Esophagus muscularis mucosa (tissue), 4 donors: ENCODE measurements at regions not wholly inside any gene's neighbourhood (a gene's known extent, or its start where the extent isn't known, plus 50 kb on each side); places are given as distances from the start of the nearest gene placed in this dataset.

Experiments used
- EP300 ChIP-seq: sonication (generic); formaldehyde crosslinking; IDR thresholded peaks from one replicate; pipeline ENCODE4 v1.6.1; 2017; ENCODE audit warnings: antibody characterized with exemption
- POLR2A ChIP-seq: fragments of 450-650 bp; IDR thresholded peaks from one replicate; pipeline ENCODE4 v1.6.1; 2017; ENCODE audit warnings: antibody characterized with exemption, moderate library complexity, mild to moderate bottlenecking, low read depth
- POLR2AphosphoS5 ChIP-seq, 2 donors: sonication (generic); formaldehyde crosslinking; IDR thresholded peaks; one replicate each; pipeline ENCODE4 v1.6.1; 2017; ENCODE audit warnings: antibody characterized with exemption in 2 of 2
- TF ChIP-seq, protein P1 (sequence below), 3 experiments: fragments of 200-600 bp in 2 of 3; fragments of 450-650 bp in 1 of 3; sonication (generic) in 2 of 3; IDR thresholded peaks; one replicate each; pipeline ENCODE4 v1.5.1; 2017 to 2019; ENCODE audit warnings: antibody characterized with exemption in 3 of 3, mild to moderate bottlenecking in 2 of 3, moderate library complexity in 1 of 3

DNA sequence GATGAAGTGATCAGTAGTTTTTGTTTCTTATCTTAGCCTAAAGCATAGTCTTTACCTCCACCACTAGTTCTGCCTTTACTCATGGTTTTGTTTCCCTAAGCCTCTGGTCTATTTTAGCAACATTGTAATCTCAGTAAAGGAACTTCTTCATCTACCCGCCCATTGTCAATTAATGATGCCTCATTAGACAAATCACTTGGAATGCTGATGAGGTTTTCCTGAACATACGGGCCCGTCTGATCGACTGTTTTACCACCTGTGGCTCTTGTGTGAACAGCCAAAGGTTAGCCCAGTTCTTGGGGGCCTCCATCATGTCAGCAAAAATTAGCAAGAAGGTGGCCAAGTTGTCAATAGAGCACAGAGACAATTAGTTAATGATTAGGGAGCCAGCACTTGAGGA is 470.1 kb upstream of the ARRDC4 start:
- TF ChIP-seq, protein P1, sequence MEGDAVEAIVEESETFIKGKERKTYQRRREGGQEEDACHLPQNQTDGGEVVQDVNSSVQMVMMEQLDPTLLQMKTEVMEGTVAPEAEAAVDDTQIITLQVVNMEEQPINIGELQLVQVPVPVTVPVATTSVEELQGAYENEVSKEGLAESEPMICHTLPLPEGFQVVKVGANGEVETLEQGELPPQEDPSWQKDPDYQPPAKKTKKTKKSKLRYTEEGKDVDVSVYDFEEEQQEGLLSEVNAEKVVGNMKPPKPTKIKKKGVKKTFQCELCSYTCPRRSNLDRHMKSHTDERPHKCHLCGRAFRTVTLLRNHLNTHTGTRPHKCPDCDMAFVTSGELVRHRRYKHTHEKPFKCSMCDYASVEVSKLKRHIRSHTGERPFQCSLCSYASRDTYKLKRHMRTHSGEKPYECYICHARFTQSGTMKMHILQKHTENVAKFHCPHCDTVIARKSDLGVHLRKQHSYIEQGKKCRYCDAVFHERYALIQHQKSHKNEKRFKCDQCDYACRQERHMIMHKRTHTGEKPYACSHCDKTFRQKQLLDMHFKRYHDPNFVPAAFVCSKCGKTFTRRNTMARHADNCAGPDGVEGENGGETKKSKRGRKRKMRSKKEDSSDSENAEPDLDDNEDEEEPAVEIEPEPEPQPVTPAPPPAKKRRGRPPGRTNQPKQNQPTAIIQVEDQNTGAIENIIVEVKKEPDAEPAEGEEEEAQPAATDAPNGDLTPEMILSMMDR (IDR thresholded peaks at IDR 0.05), result no peak
- TF ChIP-seq POLR2A (no peak), POLR2AphosphoS5 (IDR thresholded peaks at IDR 0.05) (no peak), EP300 (no peak)
